ENCODE measurements at regions not wholly inside any gene's neighbourhood (a gene's known extent, or its start where the extent isn't known, plus 50 kb on each side); places are given as distances from the start of the nearest gene placed in this dataset.

- no peak for TF ChIP-seq POLR2AphosphoS5 (IDR thresholded peaks at IDR 0.05; ENCODE audit: low read depth)
- no peak for TF ChIP-seq SPI1 (IDR thresholded peaks at IDR 0.05; ENCODE audit: borderline replicate concordance, low read depth)
- no peak for TF ChIP-seq CTCF (IDR thresholded peaks at IDR 0.05; ENCODE audit: insufficient read depth, low read length)
- no peak for TF ChIP-seq REST (IDR thresholded peaks at IDR 0.05; ENCODE audit: insufficient replicate concordance, low read depth)
- no peak for TF ChIP-seq GABPA (IDR thresholded peaks at IDR 0.05; ENCODE audit: low read depth)
Measured at GRCh38 chr18:29821544-29821943, 1221.0 kb downstream of the DSC3 start.

GRCh38 chr18:29811519-29811918 lies 1231.0 kb downstream of the DSC3 start:
- Histone ChIP-seq H3K27ac (replicated peaks) (no peak overlapping the region), H3K4me3 (replicated peaks; ENCODE audit: insufficient read depth, low read length) (no peak overlapping the region), H3K27me3 (ENCODE audit: insufficient read depth, poor library complexity, severe bottlenecking) (no peaks in the 10 kb centered on the region)
- no peak for DNase-seq (ENCODE audit: low read depth in 1 of 2, low spot score in 1 of 2)
- TF ChIP-seq SPI1 (IDR thresholded peaks at IDR 0.05; ENCODE audit: borderline replicate concordance, low read depth) (no peak), POLR2AphosphoS5 (IDR thresholded peaks at IDR 0.05; ENCODE audit: low read depth) (no peak), GABPA (IDR thresholded peaks at IDR 0.05; ENCODE audit: low read depth) (no peak), CTCF (IDR thresholded peaks at IDR 0.05; ENCODE audit: insufficient read depth, low read length) (no peak), REST (IDR thresholded peaks at IDR 0.05; ENCODE audit: insufficient replicate concordance, low read depth) (no peak)

More at GRCh38 chr18:29821544-29821943, 1221.0 kb downstream of the DSC3 start:
- Histone ChIP-seq H3K27me3 (ENCODE audit: insufficient read depth, poor library complexity, severe bottlenecking) (no peaks in the 10 kb centered on the region), H3K4me3 (replicated peaks; ENCODE audit: insufficient read depth, low read length) (no peak overlapping the region), H3K27ac (replicated peaks) (no peak overlapping the region)
- no peak for DNase-seq (ENCODE audit: low read depth in 1 of 2, low spot score in 1 of 2)

GRCh38 chr18:29780816-29781215 lies 1261.7 kb downstream of the DSC3 start:
- H3K4me3 ChIP-seq (replicated peaks; ENCODE audit: insufficient read depth, low read length) = no peak overlapping the region
- TF ChIP-seq POLR2AphosphoS5 (IDR thresholded peaks at IDR 0.05; ENCODE audit: low read depth) (no peak), REST (IDR thresholded peaks at IDR 0.05; ENCODE audit: insufficient replicate concordance, low read depth) (no peak), GABPA (IDR thresholded peaks at IDR 0.05; ENCODE audit: low read depth) (no peak), CTCF (IDR thresholded peaks at IDR 0.05; ENCODE audit: insufficient read depth, low read length) (no peak), SPI1 (IDR thresholded peaks at IDR 0.05; ENCODE audit: borderline replicate concordance, low read depth) (no peak)
- DNase-seq (ENCODE audit: low read depth in 1 of 2, low spot score in 1 of 2) = no peak
- no peak overlapping the region for H3K27ac ChIP-seq (replicated peaks)
- H3K27me3 ChIP-seq (ENCODE audit: insufficient read depth, poor library complexity, severe bottlenecking) = no peaks in the 10 kb centered on the region
